K562 (cell line): ENCODE measurements at regions not wholly inside any gene's neighbourhood (a gene's known extent, or its start where the extent isn't known, plus 50 kb on each side); places are given as distances from the start of the nearest gene placed in this dataset.

ENCODE experiments used
- ATF7 ChIP-seq: fragments of 450-650 bp; IDR thresholded peaks from 2 replicates; pipeline ENCODE4 v1.7.1; 2014; ENCODE audit warnings: mild to moderate bottlenecking, moderate library complexity
- CTCFL ChIP-seq: IDR thresholded peaks from 2 replicates; pipeline ENCODE4 v1.6.1; 2011; ENCODE audit warnings: borderline replicate concordance, low read depth, mild to moderate bottlenecking, moderate library complexity, low read length; ENCODE audit not compliant: insufficient read depth, poor library complexity, severe bottlenecking
- EHMT2 ChIP-seq: fragments of 450-650 bp; IDR thresholded peaks from 2 replicates; pipeline ENCODE4 v1.6.1; 2018; ENCODE audit warnings: antibody characterized with exemption
- GTF2A2 ChIP-seq: IDR thresholded peaks from 2 replicates; pipeline ENCODE4 v1.6.1; 2016; ENCODE audit warnings: mild to moderate bottlenecking, missing genetic modification characterization, missing compliant biosample characterization
- MEF2D ChIP-seq: conservative IDR thresholded peaks from 2 replicates; pipeline ENCODE4 v1.6.1; 2016; ENCODE audit warnings: low read depth, missing genetic modification characterization, missing compliant biosample characterization
- MTA3 ChIP-seq: fragments of 450-650 bp; formaldehyde crosslinking; IDR thresholded peaks from 2 replicates; pipeline ENCODE4 v1.6.1; 2017; ENCODE audit warnings: mild to moderate bottlenecking, borderline replicate concordance
- SMARCE1 ChIP-seq: fragments of 450-650 bp; IDR thresholded peaks from 2 replicates; pipeline ENCODE4 v1.7.1; 2016; ENCODE audit warnings: mild to moderate bottlenecking
- TCFL5 ChIP-seq: fragments of 250-450 bp; sonication (Bioruptor Pico); conservative IDR thresholded peaks from 2 replicates; pipeline ENCODE4 v1.6.1; 2021; ENCODE audit warnings: mild to moderate bottlenecking, moderate library complexity, matching md5 sums
- YY1 ChIP-seq, 3 experiments: IDR thresholded peaks; 2 replicates each; pipeline ENCODE4 v1.6.1; 2011; ENCODE audit warnings: low read length in 2 of 3, mild to moderate bottlenecking in 2 of 3, moderate library complexity in 2 of 3, borderline replicate concordance in 1 of 3, control low read depth in 1 of 3, low read depth in 1 of 3; ENCODE audit not compliant: insufficient read depth in 3 of 3, insufficient replicate concordance in 2 of 3, control insufficient read depth in 1 of 3, insufficient read length in 1 of 3; ENCODE audit errors: extremely low read depth in 1 of 3
- ZFP1 ChIP-seq: fragments of 450-650 bp; formaldehyde crosslinking; IDR thresholded peaks from 2 replicates; pipeline ENCODE4 v1.4.0; 2020; ENCODE audit warnings: mild to moderate bottlenecking, mixed read lengths
- ZNF699 ChIP-seq: fragments of 250-450 bp; sonication (Bioruptor Pico); IDR thresholded peaks from 2 replicates; pipeline ENCODE4 v1.8.0; 2021; ENCODE audit warnings: mild to moderate bottlenecking, moderate library complexity; ENCODE audit not compliant: insufficient replicate concordance
- ZNF780A ChIP-seq: fragments of 250-450 bp; sonication (Bioruptor Pico); IDR thresholded peaks from 2 replicates; pipeline ENCODE4 v1.5.0; 2021; ENCODE audit warnings: mild to moderate bottlenecking
- ZNF830 ChIP-seq: fragments of 250-450 bp; sonication (Bioruptor Pico); IDR thresholded peaks from 2 replicates; pipeline ENCODE4 v1.5.0; 2021; ENCODE audit warnings: mild to moderate bottlenecking
- TF ChIP-seq, protein P1 (sequence below), 2 experiments: fragments of 200-800 bp in 1 of 2; sonication (Bioruptor generic) in 1 of 2; sonication (generic) in 1 of 2; formaldehyde crosslinking in 1 of 2; IDR thresholded peaks in 1 of 2; conservative IDR thresholded peaks in 1 of 2; 2 replicates each; pipeline versions ENCODE4 v1.5.0 to v1.6.1; 2016 to 2020; ENCODE audit warnings: missing compliant biosample characterization in 1 of 2, missing genetic modification characterization in 1 of 2, missing genetic modification reagents in 1 of 2
- TF ChIP-seq, protein P2 (sequence below): sonication (generic); formaldehyde crosslinking; IDR thresholded peaks from 2 replicates; pipeline ENCODE4 v1.8.0; 2022; ENCODE audit warnings: missing genetic modification reagents, mild to moderate bottlenecking, borderline replicate concordance
- TF ChIP-seq, protein P3 (sequence below): sonication (generic); formaldehyde crosslinking; IDR thresholded peaks from 2 replicates; pipeline ENCODE4 v1.8.0; 2022; ENCODE audit warnings: mild to moderate bottlenecking, missing genetic modification reagents, borderline replicate concordance

- TF ChIP-seq ZNF699 (CRISPR knock-in tag) (no peak), MEF2D (tag) (peak; percentile 74; the same call in 1 of the 2 replicates), SMARCE1 (no peak), EHMT2 (no peak), YY1 (IDR thresholded peaks at IDR 0.05; ENCODE audit: borderline replicate concordance in 1 of 3, control insufficient read depth in 1 of 3, extremely low read depth in 1 of 3, insufficient read depth in 3 of 3, insufficient read length in 1 of 3, insufficient replicate concordance in 2 of 3, low read depth in 1 of 3, low read length in 2 of 3) (no peak), ZNF830 (CRISPR knock-in tag) (no peak), ZNF780A (CRISPR knock-in tag) (no peak), CTCFL (no peak), ATF7 (no peak), ZFP1 (CRISPR knock-in tag) (no peak), MTA3 (no peak), TCFL5 (CRISPR knock-in tag) (no peak), GTF2A2 (tag) (peak; percentile 71; the same call in 1 of the 2 replicates)
- TF ChIP-seq, protein P1, sequence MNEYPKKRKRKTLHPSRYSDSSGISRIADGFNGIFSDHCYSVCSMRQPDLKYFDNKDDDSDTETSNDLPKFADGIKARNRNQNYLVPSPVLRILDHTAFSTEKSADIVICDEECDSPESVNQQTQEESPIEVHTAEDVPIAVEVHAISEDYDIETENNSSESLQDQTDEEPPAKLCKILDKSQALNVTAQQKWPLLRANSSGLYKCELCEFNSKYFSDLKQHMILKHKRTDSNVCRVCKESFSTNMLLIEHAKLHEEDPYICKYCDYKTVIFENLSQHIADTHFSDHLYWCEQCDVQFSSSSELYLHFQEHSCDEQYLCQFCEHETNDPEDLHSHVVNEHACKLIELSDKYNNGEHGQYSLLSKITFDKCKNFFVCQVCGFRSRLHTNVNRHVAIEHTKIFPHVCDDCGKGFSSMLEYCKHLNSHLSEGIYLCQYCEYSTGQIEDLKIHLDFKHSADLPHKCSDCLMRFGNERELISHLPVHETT (CRISPR knock-in tag; conservative IDR thresholded peaks at IDR 0.05 in 1 of 2, IDR thresholded peaks at IDR 0.05 in 1 of 2), result peak in 1 of 2 experiments; percentile 77; a peak in 2 of 4 replicates
- TF ChIP-seq, protein P2, sequence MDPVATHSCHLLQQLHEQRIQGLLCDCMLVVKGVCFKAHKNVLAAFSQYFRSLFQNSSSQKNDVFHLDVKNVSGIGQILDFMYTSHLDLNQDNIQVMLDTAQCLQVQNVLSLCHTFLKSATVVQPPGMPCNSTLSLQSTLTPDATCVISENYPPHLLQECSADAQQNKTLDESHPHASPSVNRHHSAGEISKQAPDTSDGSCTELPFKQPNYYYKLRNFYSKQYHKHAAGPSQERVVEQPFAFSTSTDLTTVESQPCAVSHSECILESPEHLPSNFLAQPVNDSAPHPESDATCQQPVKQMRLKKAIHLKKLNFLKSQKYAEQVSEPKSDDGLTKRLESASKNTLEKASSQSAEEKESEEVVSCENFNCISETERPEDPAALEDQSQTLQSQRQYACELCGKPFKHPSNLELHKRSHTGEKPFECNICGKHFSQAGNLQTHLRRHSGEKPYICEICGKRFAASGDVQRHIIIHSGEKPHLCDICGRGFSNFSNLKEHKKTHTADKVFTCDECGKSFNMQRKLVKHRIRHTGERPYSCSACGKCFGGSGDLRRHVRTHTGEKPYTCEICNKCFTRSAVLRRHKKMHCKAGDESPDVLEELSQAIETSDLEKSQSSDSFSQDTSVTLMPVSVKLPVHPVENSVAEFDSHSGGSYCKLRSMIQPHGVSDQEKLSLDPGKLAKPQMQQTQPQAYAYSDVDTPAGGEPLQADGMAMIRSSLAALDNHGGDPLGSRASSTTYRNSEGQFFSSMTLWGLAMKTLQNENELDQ (CRISPR knock-in tag), result no peak
- TF ChIP-seq, protein P3, sequence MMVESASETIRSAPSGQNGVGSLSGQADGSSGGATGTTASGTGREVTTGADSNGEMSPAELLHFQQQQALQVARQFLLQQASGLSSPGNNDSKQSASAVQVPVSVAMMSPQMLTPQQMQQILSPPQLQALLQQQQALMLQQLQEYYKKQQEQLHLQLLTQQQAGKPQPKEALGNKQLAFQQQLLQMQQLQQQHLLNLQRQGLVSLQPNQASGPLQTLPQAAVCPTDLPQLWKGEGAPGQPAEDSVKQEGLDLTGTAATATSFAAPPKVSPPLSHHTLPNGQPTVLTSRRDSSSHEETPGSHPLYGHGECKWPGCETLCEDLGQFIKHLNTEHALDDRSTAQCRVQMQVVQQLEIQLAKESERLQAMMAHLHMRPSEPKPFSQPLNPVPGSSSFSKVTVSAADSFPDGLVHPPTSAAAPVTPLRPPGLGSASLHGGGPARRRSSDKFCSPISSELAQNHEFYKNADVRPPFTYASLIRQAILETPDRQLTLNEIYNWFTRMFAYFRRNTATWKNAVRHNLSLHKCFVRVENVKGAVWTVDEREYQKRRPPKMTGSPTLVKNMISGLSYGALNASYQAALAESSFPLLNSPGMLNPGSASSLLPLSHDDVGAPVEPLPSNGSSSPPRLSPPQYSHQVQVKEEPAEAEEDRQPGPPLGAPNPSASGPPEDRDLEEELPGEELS, result no peak
Measured at GRCh38 chr13:24625331-24625731, 54.9 kb upstream of the ATP12A start (continued).
